ENCODE measurements at regions not wholly inside any gene's neighbourhood (a gene's known extent, or its start where the extent isn't known, plus 50 kb on each side); places are given as distances from the start of the nearest gene placed in this dataset.

GRCh38 chr10:28211759-28212158, 91.1 kb downstream of the MPP7 start:
- H3K9me3 Mint-ChIP-seq = no peaks in the 10 kb centered on the region
- H3K4me3 Mint-ChIP-seq = no peak overlapping the region
- H3K4me1 Mint-ChIP-seq = peaks cover 5 to 15% of the 10 kb centered on the region in 2 donors
- DNase-seq (no peak), ATAC-seq (no peak)
- no peaks in the 10 kb centered on the region for H3K27me3 Mint-ChIP-seq (ENCODE audit: low read depth in 2 of 2)
- no peaks in the 10 kb centered on the region for H3K4me1 ChIP-seq (ENCODE audit: control insufficient read depth, insufficient read depth, low read length)
- H3K36me3 Mint-ChIP-seq = no peaks in the 10 kb centered on the region
- H3K27ac ChIP-seq (ENCODE audit: low read length) = no peak overlapping the region
- TF ChIP-seq CTCF (IDR thresholded peaks at IDR 0.05) = no peak
- WGBS (ENCODE audit: insufficient coverage) = 95% methylated on average over 5 of the region's 5 CpGs
- H3K27ac Mint-ChIP-seq = no peak overlapping the region
- peaks cover 6% of the 10 kb centered on the region for H3K9me3 ChIP-seq (ENCODE audit: control insufficient read depth, insufficient read depth, low read length)
- intact Hi-C loops (cut with micrococcal nuclease) = no loop called here
- H3K4me3 ChIP-seq (ENCODE audit: low read length) = no peak overlapping the region
- peaks cover 2% of the 10 kb centered on the region for H3K36me3 ChIP-seq (ENCODE audit: control insufficient read depth, insufficient read depth, low read length)
- no peaks in the 10 kb centered on the region for H3K27me3 ChIP-seq (ENCODE audit: control insufficient read depth, insufficient read depth, low read length)

- no peak overlapping the region for H3K4me3 ChIP-seq (ENCODE audit: low read length)
- H3K27me3 Mint-ChIP-seq (ENCODE audit: low read depth in 2 of 2) = no peaks in the 10 kb centered on the region
- H3K27ac Mint-ChIP-seq = no peak overlapping the region
- H3K9me3 ChIP-seq (ENCODE audit: control insufficient read depth, insufficient read depth, low read length) = peaks cover 6% of the 10 kb centered on the region
- H3K36me3 Mint-ChIP-seq = no peaks in the 10 kb centered on the region
- intact Hi-C loops (cut with micrococcal nuclease) = no loop called here
- H3K9me3 Mint-ChIP-seq = no peaks in the 10 kb centered on the region
- H3K4me1 Mint-ChIP-seq = peaks cover 0 to 14% of the 10 kb centered on the region in 2 donors
- no peaks in the 10 kb centered on the region for H3K27me3 ChIP-seq (ENCODE audit: control insufficient read depth, insufficient read depth, low read length)
- H3K36me3 ChIP-seq (ENCODE audit: control insufficient read depth, insufficient read depth, low read length) = no peaks in the 10 kb centered on the region
- ATAC-seq (no peak), DNase-seq (no peak)
- no peak overlapping the region for H3K4me3 Mint-ChIP-seq
- no peaks in the 10 kb centered on the region for H3K4me1 ChIP-seq (ENCODE audit: control insufficient read depth, insufficient read depth, low read length)
- 100% methylated on average over 1 of the region's 2 CpGs for WGBS (ENCODE audit: insufficient coverage)
- H3K27ac ChIP-seq (ENCODE audit: low read length) = no peak overlapping the region
- no peak for TF ChIP-seq CTCF (IDR thresholded peaks at IDR 0.05)
Observed at GRCh38 chr10:28207799-28208198, 95.1 kb downstream of the MPP7 start.

- Histone ChIP-seq H3K27ac (ENCODE audit: low read length) (no peak overlapping the region), H3K36me3 (ENCODE audit: control insufficient read depth, insufficient read depth, low read length) (peaks cover 2% of the 10 kb centered on the region), H3K4me1 (ENCODE audit: control insufficient read depth, insufficient read depth, low read length) (no peaks in the 10 kb centered on the region), H3K27me3 (ENCODE audit: control insufficient read depth, insufficient read depth, low read length) (no peaks in the 10 kb centered on the region), H3K4me3 (ENCODE audit: low read length) (no peak overlapping the region), H3K9me3 (ENCODE audit: control insufficient read depth, insufficient read depth, low read length) (peaks cover 1% of the 10 kb centered on the region)
- Mint-ChIP-seq H3K27ac (no peak overlapping the region), H3K4me1 (peaks cover 0 to 8% of the 10 kb centered on the region in 2 donors), H3K9me3 (no peaks in the 10 kb centered on the region), H3K27me3 (ENCODE audit: low read depth in 2 of 2) (no peaks in the 10 kb centered on the region), H3K4me3 (no peak overlapping the region), H3K36me3 (no peaks in the 10 kb centered on the region)
- intact Hi-C loops (cut with micrococcal nuclease) = no loop called here
- no peak for TF ChIP-seq CTCF (IDR thresholded peaks at IDR 0.05)
- no peak for DNase-seq
- no peak for ATAC-seq
- WGBS (ENCODE audit: insufficient coverage) = 98% methylated on average over 4 of the region's 5 CpGs
Observed at GRCh38 chr10:28202941-28203352, 99.9 kb downstream of the MPP7 start.

Data from natural killer cell (primary cell).